Renal pelvis (tissue), 1 donor: ENCODE measurements at regions not wholly inside any gene's neighbourhood (a gene's known extent, or its start where the extent isn't known, plus 50 kb on each side); places are given as distances from the start of the nearest gene placed in this dataset.

Source experiments
- DNase-seq: peaks from one replicate; pipeline ENCODE4 v3.0.0-alpha.2; 2013

GRCh38 chr1:69511426-69512192 is 56.1 kb upstream of the LRRC7 start:
- no peak for DNase-seq

GRCh38 chr1:69513601-69514000 is 54.1 kb upstream of the LRRC7 start:
- DNase-seq, result no peak
